GM18517 (cell line): ENCODE measurements at regions not wholly inside any gene's neighbourhood (a gene's known extent, or its start where the extent isn't known, plus 50 kb on each side); places are given as distances from the start of the nearest gene placed in this dataset.
A peak's percentile ranks its signal among the peaks of the same experiment; 100 is the strongest.

Source experiments
- ATAC-seq: cut with Tn5 transposase; IDR thresholded peaks from one replicate; pipeline ENCODE4 v1.9.1; 2021; ENCODE audit warnings: mild to moderate bottlenecking, moderate library complexity; ENCODE audit not compliant: unreplicated experiment

DNA sequence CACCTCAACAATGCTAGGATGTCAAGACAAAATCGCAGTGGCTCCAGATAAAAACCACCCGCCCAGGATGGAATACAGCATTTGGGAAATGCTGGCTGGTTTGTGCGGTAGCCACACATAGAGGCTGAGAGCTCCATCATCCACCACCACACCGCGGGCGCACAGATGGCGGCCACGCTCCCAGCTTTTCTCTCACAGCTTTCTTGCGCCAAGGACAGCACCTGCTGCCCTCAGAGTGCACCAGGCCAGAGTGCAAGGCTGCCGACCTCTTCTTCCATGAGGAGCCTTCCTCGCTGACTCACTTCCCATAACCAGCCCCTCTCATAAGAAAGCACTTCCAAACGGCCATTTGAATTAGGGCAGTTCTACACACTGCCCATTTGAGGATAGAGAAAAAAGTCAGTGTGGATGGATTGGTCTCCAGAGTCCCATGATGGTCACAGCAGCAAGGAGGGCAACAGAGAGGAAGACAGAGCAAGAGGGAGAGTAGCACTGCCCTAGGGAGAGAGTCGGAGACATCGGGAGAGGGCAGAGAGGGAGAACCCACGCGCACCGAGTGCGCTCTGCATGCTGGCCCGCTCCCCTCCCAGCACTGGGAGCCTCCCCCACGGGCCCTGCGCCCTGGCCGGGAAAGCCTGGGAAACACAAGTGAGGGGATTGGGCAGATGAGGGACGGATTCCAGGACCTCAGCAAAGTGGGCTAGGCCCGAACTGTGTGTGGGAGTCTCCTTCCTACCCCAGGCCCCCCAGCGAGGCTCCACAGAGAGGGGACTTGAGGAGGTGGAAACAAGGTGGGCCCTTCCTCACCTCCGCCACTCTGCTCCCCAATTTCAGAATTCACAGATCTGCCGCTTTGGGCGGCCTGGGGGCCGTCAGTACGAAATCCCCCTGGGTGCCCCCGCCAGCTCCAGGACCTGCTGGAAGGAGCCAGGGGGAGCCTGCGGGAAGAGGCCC lies 156.9 kb downstream of the USP12 start:
- no peak for ATAC-seq

DNA sequence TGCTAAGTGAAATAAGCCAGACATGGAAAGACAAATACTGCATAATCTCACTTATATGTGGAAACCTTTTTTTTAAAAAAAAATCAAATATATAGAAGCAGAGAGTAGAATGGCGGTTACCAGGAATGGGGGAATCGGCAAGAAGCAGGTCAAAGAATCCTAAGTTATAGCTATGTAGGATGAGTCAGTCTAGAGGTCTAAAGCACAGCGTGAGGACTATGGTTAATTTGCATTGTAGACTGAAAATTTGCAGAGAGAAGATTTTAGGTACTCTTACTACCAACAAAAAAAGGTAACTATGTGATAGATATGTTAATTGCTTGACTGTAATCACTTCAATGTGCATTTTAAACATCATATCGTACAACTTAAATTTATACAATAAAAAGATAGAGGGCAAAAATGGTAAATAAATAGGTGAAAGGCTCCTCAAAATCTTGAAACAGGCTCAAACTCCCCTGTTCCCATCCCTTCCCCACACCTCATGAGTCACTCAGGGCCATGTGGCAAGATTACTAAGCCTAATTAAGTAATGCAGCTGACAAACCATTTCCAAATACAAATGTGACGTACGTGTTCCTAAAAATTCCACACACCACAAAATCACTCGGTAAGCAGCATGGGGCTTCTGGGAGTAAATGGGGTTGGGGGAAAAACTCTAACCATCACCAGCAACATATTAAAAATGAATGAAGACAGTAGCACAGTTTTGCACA lies 159.0 kb downstream of the USP12 start:
- ATAC-seq: no peak

DNA sequence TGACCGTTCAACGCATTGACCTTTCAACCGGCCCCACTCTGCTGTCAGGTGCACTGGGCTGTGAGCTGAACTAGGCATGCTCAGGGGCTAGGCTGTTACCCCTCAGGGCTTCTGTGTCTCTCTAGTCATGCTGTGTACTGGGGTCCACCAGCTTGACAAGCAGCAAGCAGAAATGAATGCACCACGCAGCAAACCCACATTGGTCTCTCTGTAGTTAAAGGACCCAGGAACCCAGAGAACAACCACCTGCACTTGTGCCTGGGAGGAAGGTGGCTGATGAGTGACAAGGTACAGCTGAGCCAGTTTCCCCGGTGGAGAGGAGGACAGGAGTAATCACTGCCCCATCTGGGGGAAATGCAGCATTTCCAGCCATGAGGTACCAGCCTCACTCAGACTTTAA lies 159.9 kb downstream of the USP12 start:
- ATAC-seq: no peak

DNA sequence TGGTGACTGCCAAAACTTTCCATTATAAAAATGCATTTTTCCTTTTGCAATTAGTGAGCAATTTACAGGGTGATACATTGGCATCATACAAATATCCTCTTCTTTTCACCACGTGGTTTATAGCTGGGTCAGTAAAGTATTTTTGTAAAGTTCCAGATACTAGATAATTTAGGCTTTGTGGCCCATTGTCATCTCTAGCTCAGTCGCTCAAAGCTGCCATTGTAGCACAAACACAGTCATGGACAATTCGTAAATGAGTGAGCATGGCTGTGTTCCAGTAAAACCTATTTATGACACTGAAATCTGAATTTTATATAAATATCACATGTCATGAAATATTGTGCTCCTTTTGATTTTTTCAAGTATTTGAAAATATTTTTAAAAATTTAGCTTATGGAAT lies 162.9 kb downstream of the USP12 start:
- ATAC-seq: no peak

DNA sequence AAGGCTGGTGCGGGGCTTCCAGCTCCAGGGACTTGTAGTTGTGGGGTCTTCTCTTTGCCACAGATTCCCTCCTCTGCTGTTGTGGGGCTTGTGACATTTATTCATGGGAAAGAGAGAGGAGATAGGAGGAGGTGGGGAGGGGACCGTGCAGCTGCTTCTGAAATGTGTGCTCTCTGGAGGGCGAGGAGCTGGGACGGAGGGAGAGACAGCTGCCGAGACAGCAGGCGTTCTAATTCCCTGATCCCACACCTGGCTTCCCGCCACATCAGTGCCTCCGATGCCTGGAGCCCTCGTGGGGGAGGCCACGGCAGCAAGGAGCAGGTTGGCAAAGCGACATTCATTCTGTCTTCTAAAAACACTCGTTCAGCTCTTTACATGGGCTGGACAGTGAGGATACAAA lies 164.4 kb downstream of the USP12 start:
- ATAC-seq: no peak

DNA sequence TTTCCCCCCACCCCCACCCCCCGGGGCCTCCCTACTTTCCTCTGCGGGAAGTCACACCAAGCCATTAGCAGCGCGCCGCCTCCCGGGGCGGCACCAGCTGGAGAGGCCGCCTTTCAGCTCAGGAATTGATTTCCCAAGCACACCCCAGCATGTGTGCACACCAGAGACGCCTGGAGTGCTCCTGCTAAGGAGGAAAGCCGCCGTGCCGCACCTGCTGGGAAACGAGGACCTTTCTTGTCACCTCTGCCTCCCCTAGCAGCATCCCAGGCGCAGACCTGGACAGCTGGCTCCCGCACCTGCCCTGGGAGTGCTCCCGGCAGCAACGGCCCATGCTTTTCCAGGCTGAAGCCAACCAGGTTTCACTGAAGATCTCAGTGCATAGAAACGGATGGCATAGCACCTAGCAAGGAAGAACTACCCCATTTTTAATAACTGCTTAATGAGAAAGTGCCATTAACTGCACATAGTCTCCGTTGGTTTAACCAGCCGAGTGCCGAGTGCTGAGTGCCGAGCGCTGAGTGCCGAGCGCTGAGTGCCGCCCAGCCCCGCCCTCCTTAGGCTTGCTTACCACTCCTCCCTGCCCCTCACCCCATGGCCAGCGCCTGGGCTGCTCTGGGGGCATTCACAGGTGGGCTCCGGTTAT lies 165.0 kb downstream of the USP12 start:
- no peak for ATAC-seq

DNA sequence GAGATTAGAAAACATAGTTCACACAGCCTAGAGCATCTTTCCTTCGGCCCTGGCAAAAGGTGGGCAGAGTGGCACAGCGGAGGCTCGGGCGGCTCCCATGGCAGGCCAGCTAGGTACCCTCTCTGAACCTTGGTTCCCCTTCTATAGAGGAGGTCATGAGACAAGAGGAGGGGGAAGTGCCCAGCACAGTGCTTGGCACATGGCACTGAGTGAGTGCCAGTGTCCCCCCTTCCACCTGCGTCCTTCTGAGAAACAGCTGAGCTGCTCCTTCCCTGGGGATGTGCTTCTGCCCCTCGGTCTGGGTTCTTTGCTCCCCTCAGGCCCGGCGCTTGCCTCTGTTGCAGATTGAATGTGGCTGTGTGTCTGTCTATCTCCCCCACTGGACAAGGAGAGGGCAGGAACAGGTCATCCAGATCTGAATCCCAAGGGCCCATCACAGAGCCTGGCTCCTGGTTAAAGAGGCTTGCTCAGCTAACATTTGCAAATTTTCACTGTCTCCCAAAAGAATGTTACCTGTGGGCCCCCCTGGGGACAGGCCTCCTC lies 165.6 kb downstream of the USP12 start:
- no peak for ATAC-seq

DNA sequence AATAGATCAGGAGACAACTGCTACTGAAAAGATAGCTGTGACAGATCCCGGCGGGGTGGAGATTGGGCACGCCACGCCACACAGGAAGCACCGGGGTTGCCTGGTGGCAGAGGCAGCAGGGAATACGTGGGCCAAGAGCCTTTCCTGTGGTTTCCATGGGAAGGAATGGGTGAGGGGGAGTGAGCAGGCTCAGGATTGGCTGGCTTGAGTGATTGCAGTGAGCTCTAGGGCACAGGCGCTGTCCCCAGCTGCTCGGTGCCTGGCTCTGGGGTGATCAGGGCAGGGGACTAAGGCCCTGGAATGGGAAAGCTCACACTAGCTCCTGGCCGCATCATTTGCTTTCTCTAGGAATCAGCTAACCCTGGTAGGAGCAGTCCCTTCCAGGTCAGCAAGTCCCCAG lies 166.1 kb downstream of the USP12 start:
- no peak for ATAC-seq

DNA sequence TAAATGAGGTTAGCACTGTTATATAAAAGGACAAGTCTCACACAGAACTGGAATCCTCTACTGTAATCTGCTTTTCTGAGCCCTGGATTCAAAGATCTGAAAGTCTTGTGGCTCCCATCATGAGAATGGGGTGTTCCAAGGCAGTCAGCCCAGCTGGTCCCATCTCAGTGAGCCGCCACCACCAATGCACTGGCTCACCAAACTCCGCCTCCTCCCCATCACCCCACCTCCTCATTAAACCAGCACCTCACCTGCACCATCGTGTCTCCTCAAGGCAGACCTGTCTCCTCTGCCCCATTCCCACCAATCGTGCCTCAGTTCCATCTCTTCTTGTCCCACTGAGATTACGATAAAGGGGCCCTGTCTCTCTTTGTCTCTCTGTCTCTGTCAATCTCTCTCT lies 166.7 kb downstream of the USP12 start:
- ATAC-seq: no peak

DNA sequence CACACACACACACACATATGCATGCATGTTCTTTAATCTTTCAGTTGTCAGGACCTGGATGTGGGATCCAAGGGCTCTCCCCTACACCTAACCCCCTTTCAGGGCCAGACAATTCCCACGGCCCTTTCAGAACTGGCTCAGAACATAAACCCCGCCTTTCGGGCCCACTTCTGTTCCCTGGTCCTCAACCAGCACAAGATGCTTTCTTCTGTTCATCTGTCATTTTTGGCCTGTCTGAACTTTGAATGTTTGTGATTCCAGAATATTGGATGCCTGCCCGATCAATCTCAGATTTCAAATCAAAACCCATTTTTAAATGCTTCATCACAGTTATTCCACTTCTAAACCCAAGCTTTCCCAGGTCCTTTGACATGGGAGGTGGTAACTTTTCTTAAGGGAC lies 167.3 kb downstream of the USP12 start:
- no peak for ATAC-seq

DNA sequence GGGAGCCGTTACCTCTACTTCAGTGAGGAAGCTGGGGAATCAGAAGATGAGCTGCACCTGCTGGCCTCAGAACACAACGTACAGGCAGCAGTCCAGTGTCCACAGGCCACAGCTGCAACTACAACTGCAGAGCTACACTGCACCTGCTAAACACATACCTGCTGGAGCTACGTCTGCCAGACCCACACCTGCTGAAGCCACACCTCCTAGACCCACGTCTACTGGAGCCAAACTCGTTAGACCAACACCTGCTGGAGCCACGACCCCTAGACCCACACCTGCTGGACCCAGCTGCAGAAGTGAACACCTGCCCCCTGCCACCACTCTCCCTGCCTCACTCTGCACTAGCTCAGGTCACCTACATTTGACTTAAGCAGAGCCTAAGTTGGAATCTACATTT lies 169.9 kb downstream of the USP12 start:
- ATAC-seq: no peak

DNA sequence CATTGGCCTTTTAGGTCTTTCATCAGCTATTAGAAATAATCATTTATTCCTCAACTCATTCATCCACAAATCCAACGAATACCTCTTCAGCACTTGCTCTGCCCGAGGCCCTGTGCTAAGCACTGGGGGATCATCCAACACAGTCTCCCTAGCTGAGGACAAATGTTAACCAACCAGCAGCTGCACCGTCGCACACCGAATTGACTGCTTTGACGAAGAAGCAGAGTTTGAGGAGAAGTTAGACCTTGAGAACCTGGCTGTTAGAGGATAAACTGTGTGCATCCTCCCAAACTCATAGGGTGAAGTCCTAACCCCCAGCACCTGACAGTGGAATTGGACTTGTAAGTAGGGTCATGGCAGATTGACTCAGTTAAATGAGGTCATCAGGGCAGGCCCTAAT lies 170.9 kb downstream of the USP12 start:
- no peak for ATAC-seq

DNA sequence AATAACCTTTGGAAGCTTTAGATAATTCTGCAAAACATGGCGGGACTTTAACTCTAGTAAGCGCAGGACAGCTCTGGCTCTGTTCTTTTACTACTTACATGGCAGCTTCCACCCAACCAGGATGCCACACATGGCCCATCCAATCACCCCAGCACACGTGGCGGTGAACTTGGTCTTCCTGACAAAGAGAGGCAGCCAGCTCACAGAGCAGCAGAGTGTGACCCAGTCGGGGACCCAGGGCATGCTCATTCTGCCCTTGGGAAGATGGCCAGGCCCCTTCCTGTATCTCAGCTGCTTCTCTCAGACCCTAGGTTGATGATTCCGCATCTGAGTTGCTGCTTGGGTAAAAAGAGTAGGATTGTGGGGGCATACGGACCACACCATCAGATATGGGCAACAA lies 172.1 kb downstream of the USP12 start:
- no peak for ATAC-seq

DNA sequence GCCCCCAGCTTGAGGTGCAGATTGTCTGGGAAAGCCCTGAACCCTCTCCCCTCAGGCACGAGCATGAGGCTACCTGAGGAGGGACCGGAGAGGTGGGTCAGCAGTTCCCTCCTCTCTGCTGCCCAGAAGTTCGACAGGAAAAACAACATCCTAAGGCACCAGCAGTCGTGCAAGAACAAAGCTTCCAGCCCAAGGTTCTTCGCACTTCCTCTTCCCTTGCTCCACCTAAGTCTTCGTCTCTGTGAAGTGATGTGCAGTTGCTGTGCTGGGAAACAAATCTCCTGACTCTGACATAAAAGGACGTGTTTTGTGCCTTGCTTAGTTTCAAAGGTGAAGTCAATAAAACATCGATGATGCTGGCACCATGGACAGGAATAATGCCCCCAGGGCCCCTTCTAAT lies 173.3 kb downstream of the USP12 start:
- no peak for ATAC-seq

DNA sequence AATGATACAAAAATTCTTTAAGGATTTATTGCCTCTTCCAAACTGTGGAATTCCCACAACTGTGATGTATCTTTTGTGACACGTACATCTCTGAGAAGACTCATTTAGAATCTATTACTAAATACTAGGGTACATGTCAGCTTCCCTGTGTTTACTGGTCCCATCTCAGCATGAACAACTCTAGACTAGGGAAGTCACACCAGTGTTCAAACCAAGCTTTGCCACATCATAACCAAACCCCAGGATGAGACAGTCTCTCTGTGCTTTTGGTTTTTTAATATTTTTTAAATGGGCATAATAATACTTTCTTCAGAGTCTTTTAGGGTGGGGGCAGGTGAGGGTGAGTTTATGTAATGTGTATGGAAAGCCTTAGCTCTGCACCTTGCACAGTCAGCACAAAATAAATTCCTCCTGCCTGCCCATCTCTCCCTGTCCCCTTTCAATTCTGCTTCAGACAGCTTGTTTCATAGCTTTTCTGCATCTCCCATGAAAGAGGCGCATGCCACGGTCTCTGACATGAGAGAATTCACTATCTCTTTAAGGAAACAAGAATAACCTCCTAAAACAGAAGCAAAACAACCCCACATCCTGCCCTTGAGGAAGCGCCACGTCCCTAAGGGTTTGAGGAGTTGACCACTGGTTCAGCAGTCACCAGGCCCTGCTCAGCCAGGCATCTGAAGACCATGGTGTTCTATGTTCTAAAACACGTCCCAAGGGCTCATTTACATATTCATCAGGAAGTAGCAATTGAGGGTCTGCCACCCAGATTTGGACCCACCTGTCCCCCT lies 174.5 kb downstream of the USP12 start:
- ATAC-seq: peak; percentile 83

DNA sequence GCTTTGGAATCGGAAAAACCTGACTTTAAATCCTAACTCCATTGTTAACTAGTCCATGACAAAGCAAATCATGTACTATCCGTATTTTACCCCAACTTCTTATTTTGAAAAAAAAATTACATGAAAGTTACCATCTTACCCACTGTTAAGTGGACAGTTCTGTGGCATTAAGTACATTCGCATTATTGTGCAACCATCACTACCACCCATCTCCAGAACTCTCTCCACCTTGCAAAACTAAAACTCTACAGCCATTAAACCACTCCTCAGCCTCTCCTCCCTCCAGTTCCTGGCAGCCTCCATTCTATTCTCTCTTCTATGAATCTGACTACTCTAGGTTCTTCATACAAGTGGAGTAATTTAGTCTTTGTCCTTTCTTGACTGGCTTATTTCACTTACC lies 176.5 kb downstream of the USP12 start:
- no peak for ATAC-seq

DNA sequence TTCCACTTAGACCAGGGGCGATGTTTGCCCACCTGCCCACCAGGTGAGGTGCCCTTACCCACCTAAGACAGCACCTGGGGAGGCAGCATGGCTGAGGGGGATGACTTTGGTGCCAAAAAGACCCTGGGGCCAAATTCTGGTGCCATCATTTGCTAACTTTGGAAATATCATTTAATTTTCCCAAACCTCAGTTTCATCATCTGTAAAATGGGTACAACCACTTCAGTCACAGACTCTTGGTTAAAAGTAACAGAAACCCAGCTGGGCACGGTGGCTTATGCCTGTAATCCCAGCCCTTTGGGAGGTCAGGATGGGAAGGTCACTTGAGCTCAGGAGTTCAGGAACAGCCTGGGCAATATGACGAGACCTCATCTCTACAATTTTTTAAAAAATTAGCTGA lies 177.8 kb downstream of the USP12 start:
- ATAC-seq: no peak

DNA sequence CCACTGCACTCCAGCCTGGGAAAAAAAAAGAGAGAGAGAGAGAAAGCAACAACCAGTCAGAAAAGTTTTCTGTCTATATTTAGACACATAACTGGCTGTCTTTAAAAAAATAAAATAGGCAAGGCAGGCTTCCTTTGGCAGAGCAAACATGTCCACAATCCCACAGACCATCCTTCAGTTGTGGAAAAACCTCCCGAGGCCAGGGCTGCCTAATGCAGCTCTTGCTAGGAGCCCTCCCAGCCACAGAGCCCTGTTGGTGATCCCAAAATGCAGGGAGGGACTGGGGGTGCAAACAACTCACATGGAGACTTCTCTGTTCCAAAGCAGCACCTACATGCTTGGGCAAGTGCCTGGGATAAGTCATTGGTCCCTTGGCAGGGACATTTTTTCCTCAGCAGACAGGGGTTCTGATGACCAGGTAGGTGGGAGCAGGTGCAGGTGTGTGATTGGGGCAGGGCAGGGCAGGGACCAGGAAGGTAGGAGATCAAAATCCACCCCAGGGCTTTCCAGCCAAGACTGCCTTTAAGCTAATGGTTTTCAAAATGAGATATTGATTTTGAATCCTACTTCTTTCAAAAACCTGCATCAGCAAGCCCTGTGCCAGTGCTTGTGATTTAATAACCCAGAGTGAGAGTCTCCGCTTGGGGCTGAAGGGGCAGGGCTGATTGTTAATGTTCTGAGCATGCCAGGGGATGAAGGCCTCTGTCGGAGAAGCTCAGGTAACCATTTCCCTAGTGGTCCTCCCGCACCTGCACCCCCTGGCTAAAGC lies 178.5 kb downstream of the USP12 start:
- ATAC-seq: no peak

DNA sequence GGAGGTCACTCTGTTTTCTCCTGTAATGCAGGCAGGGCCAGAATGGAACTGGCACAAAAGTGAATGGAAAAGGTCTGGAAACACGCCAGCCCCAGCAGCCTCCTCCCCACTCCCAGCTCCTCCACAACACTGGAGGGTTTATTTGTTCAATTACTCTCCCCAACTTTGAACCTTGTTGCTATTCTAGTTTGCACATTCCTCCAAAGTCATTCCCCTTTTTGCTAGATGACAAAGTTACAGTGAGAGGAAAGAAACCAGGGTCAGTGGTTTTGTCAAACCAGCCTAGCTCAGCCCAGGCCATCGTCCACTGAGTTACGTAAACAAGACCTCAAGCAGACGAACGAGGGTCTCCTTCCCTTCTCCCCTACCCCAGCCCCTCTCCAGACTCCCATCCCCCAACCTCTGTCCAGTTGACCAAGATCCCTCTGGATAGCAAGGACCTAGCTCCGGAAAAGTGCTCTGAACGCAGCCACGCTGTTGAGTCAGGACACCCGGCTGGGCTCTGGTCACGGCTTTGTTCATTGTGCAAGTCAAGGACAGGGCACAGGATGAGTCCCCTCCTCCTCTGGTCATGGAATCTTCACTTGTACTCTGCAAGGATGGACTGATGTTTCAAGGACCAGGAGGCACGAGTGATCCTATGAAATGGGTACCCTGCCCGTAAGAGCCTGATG lies 180.0 kb downstream of the USP12 start:
- ATAC-seq: no peak
